Omental fat pad (tissue), 3 donors: ENCODE measurements at regions not wholly inside any gene's neighbourhood (a gene's known extent, or its start where the extent isn't known, plus 50 kb on each side); places are given as distances from the start of the nearest gene placed in this dataset.
"Not testable (repeated sequence)": the region's sequence is repeated elsewhere in the genome, so short reads cannot be mapped to it uniquely, and the experiment has no call there.

Source experiments
- ATAC-seq: fragments of 150-250 bp; one replicate; pipeline ENCODE4 v1.9.1; 2016; ENCODE audit warnings: mild to moderate bottlenecking, moderate library complexity; ENCODE audit not compliant: low FRiP score
- DNase-seq: peaks from one replicate; pipeline ENCODE4 v3.0.0-alpha.2; 2019; ENCODE audit warnings: low spot score
- CTCF ChIP-seq, 3 donors: fragments of 450-650 bp; IDR thresholded peaks; one replicate each; pipeline ENCODE4 v1.5.1; 2016 to 2017; ENCODE audit warnings: antibody characterized with exemption in 3 of 3, mild to moderate bottlenecking in 3 of 3, moderate library complexity in 2 of 3

- DNase-seq (no peak), ATAC-seq (no peak)
- no peak for TF ChIP-seq CTCF (IDR thresholded peaks at IDR 0.05)
These were observed 134.6 kb downstream of the TENT5C start for GRCh38 chr1:117740496-117740895.

- ATAC-seq, result not testable (repeated sequence)
These were observed 140.7 kb downstream of the TENT5C start for GRCh38 chr1:117746565-117746964.

GRCh38 chr1:117747605-117748004, 141.8 kb downstream of the TENT5C start:
- ATAC-seq (no peak), DNase-seq (no peak)

More at GRCh38 chr1:117746565-117746964, 140.7 kb downstream of the TENT5C start:
- DNase-seq, result not testable (repeated sequence)

GRCh38 chr1:117751321-117751720, 145.5 kb downstream of the TENT5C start:
- ATAC-seq (no peak), DNase-seq (no peak)
- TF ChIP-seq CTCF (IDR thresholded peaks at IDR 0.05), result no peak

More at GRCh38 chr1:117747605-117748004, 141.8 kb downstream of the TENT5C start:
- no peak for TF ChIP-seq CTCF (IDR thresholded peaks at IDR 0.05)

- no peak for DNase-seq
- ATAC-seq, result no peak
- no peak for TF ChIP-seq CTCF (IDR thresholded peaks at IDR 0.05)
These were observed 146.8 kb downstream of the TENT5C start for GRCh38 chr1:117752661-117753060.

GRCh38 chr1:117753232-117753631, 147.4 kb downstream of the TENT5C start:
- no peak for TF ChIP-seq CTCF (IDR thresholded peaks at IDR 0.05)
- no peak for ATAC-seq
- no peak for DNase-seq

GRCh38 chr1:117753652-117754051, 147.8 kb downstream of the TENT5C start:
- ATAC-seq (peak; percentile 33), DNase-seq (no peak)
- no peak for TF ChIP-seq CTCF (IDR thresholded peaks at IDR 0.05)
